C4-2B (cell line): ENCODE measurements at regions not wholly inside any gene's neighbourhood (a gene's known extent, or its start where the extent isn't known, plus 50 kb on each side); places are given as distances from the start of the nearest gene placed in this dataset.

Experiments
- CTCF ChIP-seq: fragments of 450-650 bp; conservative IDR thresholded peaks from 2 replicates; pipeline ENCODE4 v1.5.1; 2017; ENCODE audit warnings: mild to moderate bottlenecking
- ZFX ChIP-seq: fragments of 450-650 bp; IDR thresholded peaks from 2 replicates; pipeline ENCODE4 v1.6.1; 2017

GRCh38 chr7:47215049-47215448 lies 366.9 kb downstream of the TNS3 start:
- no peak for TF ChIP-seq CTCF
- TF ChIP-seq ZFX, result no peak
